ENCODE measurements at regions not wholly inside any gene's neighbourhood (a gene's known extent, or its start where the extent isn't known, plus 50 kb on each side); places are given as distances from the start of the nearest gene placed in this dataset.
"Not testable (repeated sequence)": the region's sequence is repeated elsewhere in the genome, so short reads cannot be mapped to it uniquely, and the experiment has no call there.

- ChIA-PET CTCF (no interaction called here), POLR2A (no interaction called here)
- no peak for DNase-seq (ENCODE audit: extremely low spot score)
- no peak for TF ChIP-seq SP1 (IDR thresholded peaks at IDR 0.05)
- no peak for TF ChIP-seq L3MBTL2 (conservative IDR thresholded peaks at IDR 0.05)
- TF ChIP-seq FOXK2 (IDR thresholded peaks at IDR 0.05) = no peak
- TF ChIP-seq NFRKB (IDR thresholded peaks at IDR 0.05) = no peak
- no peak for TF ChIP-seq LEF1 (IDR thresholded peaks at IDR 0.05; ENCODE audit: borderline replicate concordance)
- no peak for TF ChIP-seq CTBP1 (IDR thresholded peaks at IDR 0.05; ENCODE audit: borderline replicate concordance)
- no peak for TF ChIP-seq BHLHE40 (IDR thresholded peaks at IDR 0.05; ENCODE audit: borderline replicate concordance)
- no peak for TF ChIP-seq ARNT (IDR thresholded peaks at IDR 0.05)
Measured at GRCh38 chr13:62431852-62432251, 1016.2 kb upstream of the PCDH20 start.

DNA sequence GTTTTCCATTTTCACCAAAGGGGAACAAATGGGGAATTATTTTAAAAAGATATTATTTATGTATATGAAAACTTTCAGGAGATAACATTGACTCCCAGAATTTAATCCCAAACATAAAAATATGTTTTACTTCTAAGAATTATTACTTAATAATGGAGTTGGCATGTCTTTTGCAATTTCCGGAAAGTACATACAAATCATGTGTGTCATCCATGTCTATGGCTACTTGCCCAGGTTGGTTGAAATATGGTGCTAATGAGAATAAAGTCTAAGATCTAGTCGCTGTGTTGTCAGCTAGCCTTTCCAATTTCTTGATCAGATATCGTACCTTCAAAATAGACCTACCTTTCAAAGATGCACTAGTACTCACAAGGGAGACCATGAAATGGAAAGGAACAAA is 1003.2 kb upstream of the PCDH20 start:
- ChIA-PET POLR2A (no interaction called here), CTCF (no interaction called here)
- TF ChIP-seq ARNT (IDR thresholded peaks at IDR 0.05) = no peak
- TF ChIP-seq FOXK2 (IDR thresholded peaks at IDR 0.05) = no peak
- no peak for DNase-seq (ENCODE audit: extremely low spot score)

DNA sequence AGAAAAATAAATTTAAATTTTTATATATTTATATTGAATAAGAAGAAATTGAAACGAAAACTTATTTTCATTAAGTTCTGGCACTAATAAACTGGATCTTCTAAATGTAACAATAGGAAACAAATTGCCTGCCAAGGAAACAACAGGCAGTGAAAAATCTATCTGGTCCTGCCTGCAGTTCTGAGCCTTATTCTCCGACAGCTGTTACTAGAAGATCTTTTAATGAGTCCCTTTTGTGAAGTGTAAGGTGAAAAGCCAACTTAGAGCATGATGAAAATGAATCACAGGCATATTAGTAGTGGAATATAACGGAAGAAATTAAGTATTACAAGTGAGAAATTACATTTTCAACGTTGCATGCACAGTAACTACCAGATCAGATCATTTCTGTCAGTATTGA is 1002.7 kb upstream of the PCDH20 start:
- CTCF ChIA-PET = no interaction called here
- no peak for TF ChIP-seq PKNOX1 (IDR thresholded peaks at IDR 0.05)
- TF ChIP-seq FOXM1 (IDR thresholded peaks at IDR 0.05; ENCODE audit: borderline replicate concordance) = no peak
- TF ChIP-seq CTBP1 (IDR thresholded peaks at IDR 0.05; ENCODE audit: borderline replicate concordance) = no peak
- no peak for TF ChIP-seq ZNF384 (IDR thresholded peaks at IDR 0.05)
- TF ChIP-seq TARDBP (IDR thresholded peaks at IDR 0.05) = no peak
- TF ChIP-seq ELF4 (IDR thresholded peaks at IDR 0.05) = no peak
- no peak for TF ChIP-seq FOXA1 (IDR thresholded peaks at IDR 0.05)
- no peak for TF ChIP-seq LEF1 (IDR thresholded peaks at IDR 0.05; ENCODE audit: borderline replicate concordance)
- TF ChIP-seq HDGF (IDR thresholded peaks at IDR 0.05; ENCODE audit: borderline replicate concordance) = no peak
- no peak for TF ChIP-seq SP1 (IDR thresholded peaks at IDR 0.05)
- TF ChIP-seq ARNT (IDR thresholded peaks at IDR 0.05) = no peak
- no peak for TF ChIP-seq BHLHE40 (IDR thresholded peaks at IDR 0.05; ENCODE audit: borderline replicate concordance)
- TF ChIP-seq NFRKB (IDR thresholded peaks at IDR 0.05) = no peak
- TF ChIP-seq FOXK2 (IDR thresholded peaks at IDR 0.05) = no peak
- TF ChIP-seq L3MBTL2 (conservative IDR thresholded peaks at IDR 0.05) = no peak
- no peak for TF ChIP-seq SUZ12 (IDR thresholded peaks at IDR 0.05)
- POLR2A ChIA-PET = no interaction called here
- no peak for DNase-seq (ENCODE audit: extremely low spot score)

DNA sequence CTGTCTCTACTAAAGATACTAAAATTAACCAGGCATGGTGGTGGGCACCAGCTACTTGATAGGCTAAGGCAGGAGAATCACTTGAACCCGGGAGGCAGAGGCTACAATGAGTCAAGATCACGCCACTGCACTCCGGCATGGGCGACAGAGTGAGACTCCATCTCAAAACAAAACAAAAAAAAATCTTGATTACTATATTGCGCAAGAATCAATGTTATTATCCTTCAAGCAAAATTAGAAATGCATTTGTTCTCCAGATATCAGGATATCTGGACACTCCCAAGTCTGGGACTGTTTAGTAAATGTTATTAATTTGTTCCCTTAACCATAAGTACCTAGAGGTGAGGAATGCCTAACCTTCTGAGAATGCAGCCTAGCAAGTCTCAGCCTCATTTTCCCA is 992.2 kb upstream of the PCDH20 start:
- TF ChIP-seq FOXA1 (IDR thresholded peaks at IDR 0.05) (no peak), BHLHE40 (IDR thresholded peaks at IDR 0.05; ENCODE audit: borderline replicate concordance) (no peak), FOXM1 (IDR thresholded peaks at IDR 0.05; ENCODE audit: borderline replicate concordance) (no peak), SUZ12 (IDR thresholded peaks at IDR 0.05) (no peak), FOXK2 (IDR thresholded peaks at IDR 0.05) (no peak), SP1 (IDR thresholded peaks at IDR 0.05) (no peak), TARDBP (IDR thresholded peaks at IDR 0.05) (no peak), ZNF384 (IDR thresholded peaks at IDR 0.05) (no peak), L3MBTL2 (conservative IDR thresholded peaks at IDR 0.05) (no peak), ELF4 (IDR thresholded peaks at IDR 0.05) (no peak), ARNT (IDR thresholded peaks at IDR 0.05) (no peak), CTBP1 (IDR thresholded peaks at IDR 0.05; ENCODE audit: borderline replicate concordance) (no peak), PKNOX1 (IDR thresholded peaks at IDR 0.05) (no peak), HDGF (IDR thresholded peaks at IDR 0.05; ENCODE audit: borderline replicate concordance) (no peak), LEF1 (IDR thresholded peaks at IDR 0.05; ENCODE audit: borderline replicate concordance) (no peak), NFRKB (IDR thresholded peaks at IDR 0.05) (no peak)
- DNase-seq (ENCODE audit: extremely low spot score) = no peak
- POLR2A ChIA-PET = no interaction called here
- CTCF ChIA-PET = no interaction called here

DNA sequence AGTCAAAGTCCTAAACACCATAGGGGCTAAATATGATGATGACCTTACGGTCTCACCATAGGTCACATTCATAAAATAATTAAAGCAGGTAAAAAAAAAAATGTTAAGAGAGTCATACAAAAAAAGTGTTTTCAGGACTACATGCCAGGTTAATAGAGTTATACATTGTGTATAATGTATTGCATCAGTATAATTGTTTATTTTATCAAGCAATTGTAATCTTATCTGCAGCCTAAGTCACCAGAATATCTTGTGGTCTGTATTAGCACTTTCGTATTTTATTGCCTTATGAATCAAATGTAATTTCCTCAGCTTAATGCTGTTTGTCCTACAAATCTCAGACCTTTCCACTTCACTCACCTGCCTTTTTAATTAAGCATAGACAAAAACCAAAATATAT is 972.9 kb upstream of the PCDH20 start:
- ChIA-PET POLR2A (no interaction called here), CTCF (interaction anchor here (0.6 to 1.7 kb wide), 2 partner anchors 31 to 1230 kb away, joined by 4 read pairs; no protein-coding TSS in a partner anchor)
- no peak for DNase-seq (ENCODE audit: extremely low spot score)
- peak; percentile 57 for TF ChIP-seq PKNOX1 (IDR thresholded peaks at IDR 0.05)
- TF ChIP-seq NFRKB (IDR thresholded peaks at IDR 0.05) = no peak
- no peak for TF ChIP-seq FOXA1 (IDR thresholded peaks at IDR 0.05)

- POLR2A ChIA-PET = no interaction called here
- CTCF ChIA-PET = interaction anchor here (1.7 kb wide), 1 partner anchor 30 kb away, joined by 4 read pairs; no protein-coding TSS in a partner anchor
- peak; percentile 46 for DNase-seq (ENCODE audit: extremely low spot score)
- no peak for TF ChIP-seq ARNT (IDR thresholded peaks at IDR 0.05)
- no peak for TF ChIP-seq SP1 (IDR thresholded peaks at IDR 0.05)
- 0 out of 2 replicates have a peak, but pooled peaks have one; percentile 47 for TF ChIP-seq PKNOX1 (IDR thresholded peaks at IDR 0.05)
Measured at GRCh38 chr13:62387647-62388046, 972.0 kb upstream of the PCDH20 start.

GRCh38 chr13:62379241-62379640 is 963.6 kb upstream of the PCDH20 start:
- CTCF ChIA-PET; POLR2A ChIA-PET; DNase-seq (ENCODE audit: extremely low spot score): not testable (repeated sequence)

Measured in HEK293T (cell line).